ES-I3 (cell line): ENCODE measurements at regions not wholly inside any gene's neighbourhood (a gene's known extent, or its start where the extent isn't known, plus 50 kb on each side); places are given as distances from the start of the nearest gene placed in this dataset.

Source experiments
- H3K36me3 ChIP-seq: 2 replicates; pipeline ENCODE4 v1.6.1; 2013; ENCODE audit warnings: mild to moderate bottlenecking, low read length, control low read depth, moderate library complexity; ENCODE audit not compliant: insufficient read depth
- H3K4me1 ChIP-seq: 2 replicates; pipeline ENCODE4 v1.6.1; 2013; ENCODE audit warnings: mild to moderate bottlenecking, control low read depth, low read length; ENCODE audit not compliant: insufficient read depth
- H3K9ac ChIP-seq: 2 replicates; pipeline ENCODE4 v1.6.1; 2013; ENCODE audit warnings: low read depth, mild to moderate bottlenecking, low read length, moderate library complexity
- H3K9me3 ChIP-seq: 2 replicates; pipeline ENCODE4 v1.6.1; 2013; ENCODE audit warnings: mild to moderate bottlenecking, low read length, moderate library complexity; ENCODE audit not compliant: control insufficient read depth, insufficient read depth

- Histone ChIP-seq H3K9me3 (no peaks in the 10 kb centered on the region), H3K9ac (no peak overlapping the region), H3K4me1 (no peaks in the 10 kb centered on the region; the same call in 1 of the 2 replicates), H3K36me3 (no peaks in the 10 kb centered on the region)
Observed at GRCh38 chr6:153852481-153852880, 186.6 kb upstream of the OPRM1 start.

DNA sequence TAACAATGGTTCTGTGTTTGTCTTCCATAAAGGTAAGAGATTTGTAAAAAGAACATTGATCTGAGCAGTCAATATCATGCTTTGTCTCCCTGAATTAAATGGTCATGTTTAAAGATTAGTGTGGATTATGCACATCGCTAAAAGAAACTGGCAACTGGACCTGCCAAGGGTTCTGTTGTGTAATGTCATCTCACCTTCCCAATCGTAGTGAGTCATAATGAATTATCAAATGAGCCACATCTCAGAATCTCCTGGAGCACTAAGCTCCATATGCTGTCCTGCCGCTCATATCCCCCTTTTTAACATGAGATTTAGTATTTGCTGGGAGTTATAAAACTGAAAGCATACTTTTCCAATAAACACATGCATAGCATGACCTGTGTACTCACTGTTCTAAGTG lies 187.0 kb upstream of the OPRM1 start:
- Histone ChIP-seq H3K9ac (no peak overlapping the region), H3K36me3 (no peaks in the 10 kb centered on the region), H3K4me1 (no peaks in the 10 kb centered on the region; the same call in 1 of the 2 replicates), H3K9me3 (no peaks in the 10 kb centered on the region)

- Histone ChIP-seq H3K9me3 (no peaks in the 10 kb centered on the region), H3K4me1 (no peaks in the 10 kb centered on the region; the same call in 1 of the 2 replicates), H3K36me3 (no peaks in the 10 kb centered on the region), H3K9ac (no peak overlapping the region)
Observed at GRCh38 chr6:153849072-153849779, 189.8 kb upstream of the OPRM1 start.

DNA sequence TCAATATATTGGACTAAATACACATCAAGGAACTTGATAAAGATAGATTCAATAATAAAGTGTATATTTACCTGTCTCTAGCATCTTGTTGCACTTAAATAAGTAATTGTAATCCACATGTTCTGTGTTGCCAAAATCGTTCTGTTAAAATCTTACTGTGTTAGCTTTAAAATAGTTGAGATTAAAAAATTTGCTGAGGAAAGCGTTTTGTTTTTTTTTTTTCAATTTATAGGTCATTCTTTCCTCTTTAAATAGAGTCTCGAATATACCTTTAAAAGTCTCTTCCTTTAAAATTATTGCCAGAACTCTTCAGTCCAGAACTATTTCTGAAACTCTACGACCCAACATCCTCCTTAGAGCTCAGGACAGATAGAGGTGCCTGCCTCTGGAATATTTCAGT lies 195.6 kb upstream of the OPRM1 start:
- H3K9ac ChIP-seq = no peak overlapping the region

GRCh38 chr6:153842491-153842890 lies 196.5 kb upstream of the OPRM1 start:
- H3K4me1 ChIP-seq = no peaks in the 10 kb centered on the region
- no peaks in the 10 kb centered on the region for H3K36me3 ChIP-seq
- H3K9me3 ChIP-seq = no peaks in the 10 kb centered on the region
- no peak overlapping the region for H3K9ac ChIP-seq

More for the DNA sequence above, 195.6 kb upstream of the OPRM1 start:
- Histone ChIP-seq H3K4me1 (no peaks in the 10 kb centered on the region), H3K9me3 (no peaks in the 10 kb centered on the region), H3K36me3 (no peaks in the 10 kb centered on the region)

GRCh38 chr6:153840039-153840850 lies 198.8 kb upstream of the OPRM1 start:
- no peaks in the 10 kb centered on the region for H3K9me3 ChIP-seq
- no peaks in the 10 kb centered on the region for H3K36me3 ChIP-seq
- no peak overlapping the region for H3K9ac ChIP-seq
- H3K4me1 ChIP-seq = peaks cover 9% of the 10 kb centered on the region; the same call in 1 of the 2 replicates

DNA sequence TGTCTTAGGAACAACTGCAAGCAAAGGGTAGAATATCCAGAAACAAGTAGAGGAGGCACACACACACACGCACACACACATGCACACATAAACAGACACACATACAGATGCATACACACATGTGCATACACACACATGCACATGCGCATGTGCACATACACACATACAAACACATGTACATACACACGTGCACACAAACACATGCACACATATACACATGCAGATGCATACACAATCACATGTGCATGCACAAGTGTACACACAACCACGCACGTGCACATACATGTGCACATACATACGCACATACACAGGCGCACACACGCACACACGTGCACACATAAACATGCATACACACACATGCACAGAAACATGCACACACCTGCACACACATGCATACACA lies 206.5 kb upstream of the OPRM1 start:
- Histone ChIP-seq H3K9ac (no peak overlapping the region), H3K36me3 (no peaks in the 10 kb centered on the region), H3K9me3 (no peaks in the 10 kb centered on the region), H3K4me1 (peaks cover 25% of the 10 kb centered on the region)

GRCh38 chr6:153831350-153832078 lies 207.5 kb upstream of the OPRM1 start:
- H3K9ac ChIP-seq = no peak overlapping the region
- H3K4me1 ChIP-seq = peaks cover 20% of the 10 kb centered on the region
- H3K9me3 ChIP-seq = no peaks in the 10 kb centered on the region
- H3K36me3 ChIP-seq = no peaks in the 10 kb centered on the region

DNA sequence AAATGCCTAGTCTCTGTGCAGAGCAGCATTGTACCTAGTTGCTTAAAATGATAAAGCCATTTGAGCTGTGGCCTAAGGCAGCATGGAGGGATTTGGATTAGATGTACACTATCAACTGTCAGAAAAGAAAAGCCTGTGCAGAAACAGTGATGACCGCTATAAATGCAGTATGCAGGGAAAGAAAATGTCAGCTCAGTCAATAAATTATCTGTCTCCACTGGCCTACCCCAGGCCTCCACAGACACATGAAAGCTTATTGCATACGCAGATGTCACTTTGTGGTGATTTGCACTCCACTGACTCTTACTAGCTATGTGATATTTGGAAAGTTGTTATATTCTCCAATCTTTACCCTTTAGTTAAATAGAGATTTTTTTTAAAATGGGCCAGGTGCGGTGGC lies 221.9 kb upstream of the OPRM1 start:
- no peaks in the 10 kb centered on the region for H3K4me1 ChIP-seq

GRCh38 chr6:153816366-153816765 lies 222.7 kb upstream of the OPRM1 start:
- H3K36me3 ChIP-seq = no peaks in the 10 kb centered on the region

More for the DNA sequence above, 221.9 kb upstream of the OPRM1 start:
- Histone ChIP-seq H3K36me3 (no peaks in the 10 kb centered on the region), H3K9me3 (no peaks in the 10 kb centered on the region), H3K9ac (no peak overlapping the region)

GRCh38 chr6:153814136-153814535 lies 224.9 kb upstream of the OPRM1 start:
- no peak overlapping the region for H3K9ac ChIP-seq
- H3K4me1 ChIP-seq = no peaks in the 10 kb centered on the region
- H3K9me3 ChIP-seq = peaks cover 2% of the 10 kb centered on the region; the same call in 1 of the 2 replicates
- no peaks in the 10 kb centered on the region for H3K36me3 ChIP-seq

More at GRCh38 chr6:153816366-153816765, 222.7 kb upstream of the OPRM1 start:
- Histone ChIP-seq H3K4me1 (no peaks in the 10 kb centered on the region), H3K9me3 (no peaks in the 10 kb centered on the region; the same call in 1 of the 2 replicates), H3K9ac (no peak overlapping the region)

GRCh38 chr6:153804755-153805330 lies 234.2 kb upstream of the OPRM1 start:
- no peaks in the 10 kb centered on the region for H3K4me1 ChIP-seq
- H3K36me3 ChIP-seq = no peaks in the 10 kb centered on the region
- H3K9me3 ChIP-seq = no peaks in the 10 kb centered on the region
- no peak overlapping the region for H3K9ac ChIP-seq

- no peaks in the 10 kb centered on the region for H3K9me3 ChIP-seq
- no peaks in the 10 kb centered on the region for H3K4me1 ChIP-seq
- no peaks in the 10 kb centered on the region for H3K36me3 ChIP-seq
- no peak overlapping the region for H3K9ac ChIP-seq
Observed at GRCh38 chr6:153801917-153802316, 237.1 kb upstream of the OPRM1 start.

- H3K4me1 ChIP-seq = no peaks in the 10 kb centered on the region
- no peaks in the 10 kb centered on the region for H3K9me3 ChIP-seq
- no peak overlapping the region for H3K9ac ChIP-seq
- H3K36me3 ChIP-seq = no peaks in the 10 kb centered on the region
Observed at GRCh38 chr6:153800580-153801188, 238.4 kb upstream of the OPRM1 start.
